ENCODE measurements at regions not wholly inside any gene's neighbourhood (a gene's known extent, or its start where the extent isn't known, plus 50 kb on each side); places are given as distances from the start of the nearest gene placed in this dataset.

DNA sequence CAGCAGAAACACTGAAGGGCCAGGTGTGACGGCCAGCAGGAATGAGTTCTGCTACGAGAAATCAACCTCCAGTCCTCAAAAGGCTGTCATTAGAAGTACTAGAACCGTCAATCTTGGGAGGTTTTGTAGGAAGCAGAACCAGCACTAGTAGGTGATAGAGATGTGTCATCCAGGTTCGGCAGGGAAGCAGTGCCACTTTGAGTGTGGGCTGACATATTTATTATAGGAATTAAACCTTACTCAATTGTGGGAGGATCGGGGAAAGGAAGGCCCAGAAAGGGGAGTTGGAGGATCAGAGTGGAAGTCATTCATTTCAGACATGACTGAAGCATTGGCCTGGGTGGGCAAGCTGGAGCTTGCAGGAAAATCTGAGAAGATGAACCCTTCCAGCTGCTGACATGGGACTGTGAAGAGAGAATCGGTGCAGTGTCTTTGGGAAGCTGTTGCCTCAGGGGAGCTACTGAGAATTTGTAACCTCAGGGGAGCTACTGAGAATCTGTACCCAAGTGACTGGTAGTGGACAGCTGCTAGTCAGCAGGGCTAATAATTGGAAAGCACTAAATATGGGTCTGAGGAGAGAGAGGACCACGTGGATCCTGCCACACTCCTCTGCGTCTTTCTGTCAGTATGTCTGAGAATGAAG lies 177.4 kb downstream of the SPRY1 start:
- no peak for TF ChIP-seq CTCF (conservative IDR thresholded peaks at IDR 0.05; ENCODE audit: low read length)
- TF ChIP-seq EZH2phosphoT487 (IDR thresholded peaks at IDR 0.05; ENCODE audit: borderline replicate concordance, low read depth, low read length), result no peak

Measured in OCI-LY7 (cell line).